ENCODE measurements at regions not wholly inside any gene's neighbourhood (a gene's known extent, or its start where the extent isn't known, plus 50 kb on each side); places are given as distances from the start of the nearest gene placed in this dataset.
A peak's percentile ranks its signal among the peaks of the same experiment; 100 is the strongest.

GRCh38 chr21:15221799-15222386 lies 157.1 kb upstream of the NRIP1 start:
- no peak overlapping the region for H3K4me3 Mint-ChIP-seq
- Histone ChIP-seq H3K79me2 (ENCODE audit: insufficient read depth, low read length) (no peaks in the 10 kb centered on the region), H3T11ph (ENCODE audit: low read length) (no peak overlapping the region), H2BK120ac (ENCODE audit: low read depth, low read length, poor library complexity, severe bottlenecking) (no peak overlapping the region), H3K4me1 (ENCODE audit: insufficient read depth, low read length) (no peaks in the 10 kb centered on the region), H3K27me3 (ENCODE audit: insufficient read depth, low read length) (peaks cover 12% of the 10 kb centered on the region; the same call in 1 of the 2 replicates), H3K79me1 (ENCODE audit: insufficient read depth, low read depth, low read length, poor library complexity, severe bottlenecking) (no peaks in the 10 kb centered on the region), H3K14ac (ENCODE audit: insufficient read depth, low read length) (no peak overlapping the region), H2AFZ (ENCODE audit: low read length) (no peak overlapping the region), H3K9ac (ENCODE audit: extremely low read depth, insufficient read length, low read length) (no peak overlapping the region), H2BK20ac (ENCODE audit: low read depth, low read length, poor library complexity, severe bottlenecking) (no peak overlapping the region), H2BK5ac (ENCODE audit: insufficient read length, low read length) (no peak overlapping the region), H2BK12ac (ENCODE audit: insufficient read length, low read depth, low read length) (no peak overlapping the region), H4K20me1 (ENCODE audit: control insufficient read depth, insufficient read depth, insufficient read length) (no peaks in the 10 kb centered on the region), H3K27ac (ENCODE audit: insufficient read length, low read depth, low read length) (no peak overlapping the region), H3K23me2 (ENCODE audit: insufficient read length, low read depth, low read length, poor library complexity, severe bottlenecking) (no peaks in the 10 kb centered on the region), H3K18ac (ENCODE audit: insufficient read length, low read depth, low read length) (no peak overlapping the region), H3K56ac (ENCODE audit: insufficient read length, low read depth, low read length) (no peak overlapping the region), H3K4me2 (ENCODE audit: insufficient read depth, insufficient read length, low read length) (no peak overlapping the region), H3K9me3 (ENCODE audit: control insufficient read depth, low read depth, low read length) (no peaks in the 10 kb centered on the region), H4K5ac (ENCODE audit: insufficient read length, low read depth, low read length) (no peak overlapping the region), H2BK15ac (ENCODE audit: low read depth, low read length) (no peak overlapping the region), H3K4ac (ENCODE audit: low read depth, low read length) (no peak overlapping the region), H4K91ac (ENCODE audit: insufficient read length, low read depth, low read length) (no peak overlapping the region), H4K8ac (replicated peaks; ENCODE audit: insufficient read length, low read depth, low read length) (no peak overlapping the region), H2AK5ac (ENCODE audit: insufficient read length, low read length) (no peak overlapping the region), H3K23ac (ENCODE audit: insufficient read length, low read depth, low read length) (no peak overlapping the region)
- TF ChIP-seq CTCF (conservative IDR thresholded peaks at IDR 0.05) = no peak
- H3K9me3 Mint-ChIP-seq = no peaks in the 10 kb centered on the region
- H3K27me3 Mint-ChIP-seq (ENCODE audit: low read depth) = peaks cover 51% of the 10 kb centered on the region
- DNase-seq = peak; percentile 85
- no peaks in the 10 kb centered on the region for H3K36me3 Mint-ChIP-seq (ENCODE audit: insufficient read depth in 1 of 3, low read depth in 3 of 3)
- H3K27ac Mint-ChIP-seq = no peak overlapping the region; a peak in 1 of 7 replicates
- H3K4me1 Mint-ChIP-seq = peaks cover 24 to 36% of the 10 kb centered on the region in 2 experiments
